GM12878 (cell line): ENCODE measurements at regions not wholly inside any gene's neighbourhood (a gene's known extent, or its start where the extent isn't known, plus 50 kb on each side); places are given as distances from the start of the nearest gene placed in this dataset.

Source experiments
- ATAC-seq: fragments of 200-7000 bp; cut with Tn5 transposase; 3 replicates; pipeline ENCODE4 v1.9.1; 2020; ENCODE audit warnings: mild to moderate bottlenecking, moderate library complexity
- BruUV-seq: library from RNA; stranded (reverse); fragments of 400-500 nt; replicated peaks from 2 replicates; lab custom pipeline; 2021; lab: Mats Ljungman, UMichigan
- CTCF ChIA-PET: fragments of 300-600 bp; sonication (Branson Sonifier 250); formaldehyde crosslinking; extraction: SDS; loops from one replicate; lab custom pipeline; 2021; ENCODE audit warnings: inconsistent platforms; lab: Yijun Ruan, JAX
- POLR2A ChIA-PET: fragments of 350-600 bp; formaldehyde crosslinking; extraction: SDS; loops from one replicate; lab custom pipeline; 2021; ENCODE audit warnings: inconsistent platforms; lab: Charles Lee
- RAD21 ChIA-PET: fragments of 300-600 bp; sonication (Branson Sonifier 250); formaldehyde crosslinking; loops from one replicate; lab custom pipeline; 2023; ENCODE audit warnings: antibody characterized with exemption; ENCODE audit not compliant: unreplicated experiment; lab: Charles Lee
- SMC1A ChIA-PET: fragments of 300-600 bp; sonication (Branson Sonifier 250); formaldehyde crosslinking; loops from one replicate; lab custom pipeline; 2023; ENCODE audit not compliant: unreplicated experiment, uncharacterized antibody; lab: Charles Lee
- DNase-seq: peaks from one replicate; pipeline ENCODE4 v3.0.0-alpha.2; 2011; ENCODE audit warnings: low read depth, low spot score
- FAIRE-seq: peaks from 3 replicates; lab custom pipeline; 2011; peaks lifted over from hg19 to GRCh38; lab: Jason Lieb, UNC
- H2AFZ ChIP-seq: 2 replicates; pipeline ENCODE4 v1.6.0; 2011; ENCODE audit warnings: low read depth, low read length, control low read depth; ENCODE audit not compliant: control insufficient read depth
- H3K27ac ChIP-seq: 2 replicates; pipeline ENCODE4 v1.5.1; 2011; ENCODE audit warnings: control low read depth; ENCODE audit not compliant: control insufficient read depth, insufficient read depth
- H3K27me3 ChIP-seq, 2 experiments: replicated peaks in 1 of 2; 2 replicates each; pipeline versions ENCODE4 v1.6.0 to v1.6.1; 2011; ENCODE audit warnings: low read length in 1 of 2; ENCODE audit not compliant: control insufficient read depth in 2 of 2, insufficient read depth in 2 of 2
- H3K36me3 ChIP-seq, 2 experiments: 2 replicates each; pipeline ENCODE4 v1.5.1; 2011; ENCODE audit warnings: low read length in 1 of 2; ENCODE audit not compliant: control insufficient read depth in 2 of 2, insufficient read depth in 2 of 2
- H3K4me1 ChIP-seq: 2 replicates; pipeline ENCODE4 v1.6.1; 2011; ENCODE audit warnings: mild to moderate bottlenecking, low read length, moderate library complexity, mixed read lengths; ENCODE audit not compliant: control insufficient read depth, insufficient read depth
- H3K4me2 ChIP-seq: 2 replicates; pipeline ENCODE4 v1.6.0; 2011; ENCODE audit warnings: control low read depth; ENCODE audit not compliant: control insufficient read depth, insufficient read depth
- H3K4me3 ChIP-seq: fragments of 200-600 bp; sonication (generic); 2 replicates; pipeline ENCODE4 v1.5.1; 2016
- H3K79me2 ChIP-seq: 2 replicates; pipeline ENCODE4 v1.6.0; 2011; ENCODE audit warnings: low read length; ENCODE audit not compliant: control insufficient read depth, insufficient read depth
- H3K9ac ChIP-seq: 2 replicates; pipeline ENCODE4 v1.8.0; 2011; ENCODE audit warnings: low read length, control low read depth, mixed read lengths; ENCODE audit not compliant: control insufficient read depth, insufficient read depth
- H3K9me3 ChIP-seq: replicated peaks from 3 replicates; pipeline ENCODE4 v1.5.1; 2011; ENCODE audit warnings: mild to moderate bottlenecking, low read length; ENCODE audit not compliant: control insufficient read depth, insufficient read depth
- H4K20me1 ChIP-seq: 2 replicates; pipeline ENCODE4 v1.6.0; 2011; ENCODE audit not compliant: control insufficient read depth, insufficient read depth
- ASH2L ChIP-seq: fragments of 300-600, 200-600 bp; sonication (generic); IDR thresholded peaks from 2 replicates; pipeline ENCODE4 v1.6.1; 2017; ENCODE audit warnings: low read depth, mild to moderate bottlenecking, borderline replicate concordance
- HSF1 ChIP-seq: fragments of 150-350 bp; IDR thresholded peaks from 2 replicates; pipeline ENCODE4 v1.6.1; 2014; ENCODE audit warnings: mild to moderate bottlenecking, low read depth, low read length
- MLLT1 ChIP-seq: fragments of 450-650 bp; IDR thresholded peaks from 2 replicates; pipeline ENCODE4 v1.6.1; 2016; ENCODE audit warnings: mild to moderate bottlenecking
- NR2F1 ChIP-seq: fragments of 450-650 bp; conservative IDR thresholded peaks from 2 replicates; pipeline ENCODE4 v1.6.1; 2017; ENCODE audit warnings: mild to moderate bottlenecking
- PAX5 ChIP-seq: IDR thresholded peaks from 2 replicates; pipeline ENCODE4 v1.6.1; 2011; ENCODE audit warnings: low read depth, low read length, borderline replicate concordance
- PML ChIP-seq: IDR thresholded peaks from 2 replicates; pipeline ENCODE4 v1.6.1; 2012; ENCODE audit warnings: low read length, inconsistent platforms
- RBBP5 ChIP-seq: fragments of 200-600 bp; sonication (generic); conservative IDR thresholded peaks from 2 replicates; pipeline ENCODE4 v1.6.1; 2016
- RUNX3 ChIP-seq: IDR thresholded peaks from 2 replicates; pipeline ENCODE4 v1.6.1; 2012; ENCODE audit warnings: low read length, inconsistent platforms
- SPI1 ChIP-seq: IDR thresholded peaks from 2 replicates; pipeline ENCODE4 v1.6.1; 2011; ENCODE audit warnings: low read depth, mild to moderate bottlenecking, low read length, moderate library complexity, borderline replicate concordance; ENCODE audit not compliant: insufficient read depth
- WRNIP1 ChIP-seq: IDR thresholded peaks from 2 replicates; pipeline ENCODE4 v1.6.1; 2011; ENCODE audit warnings: low read depth, low read length, improper control_type of control experiment, borderline replicate concordance
- WGBS: methylation state at CpG from one replicate; pipeline ENCODE4 v1.1.6; 2016; ENCODE audit warnings: low lambda C conversion rate; ENCODE audit not compliant: insufficient replicate concordance, insufficient coverage; ENCODE audit errors: missing lambda C conversion rate; 5-methylcytosine and 5-hydroxymethylcytosine counted together
- in situ Hi-C: fragments of 300-500 bp; cut with MboI; formaldehyde crosslinking; loops from 9 replicates; pipeline ENCODE4 v1.14.3; 2018; ENCODE audit warnings: mixed read lengths
- intact Hi-C: fragments of 100-400 bp; cut with micrococcal nuclease; formaldehyde crosslinking; loops from one replicate; pipeline ENCODE4 v1.14.2; 2022; ENCODE audit not compliant: unreplicated experiment

GRCh38 chr16:76035689-76036088, 241.5 kb upstream of the CNTNAP4 start:
- ChIA-PET CTCF (no interaction called here), RAD21 (no interaction called here)
- Histone ChIP-seq H3K27ac (no peak overlapping the region), H3K9ac (no peak overlapping the region), H3K79me2 (no peaks in the 10 kb centered on the region), H3K27me3 (no peaks in the 10 kb centered on the region)
- TF ChIP-seq RBBP5 (no peak), ASH2L (no peak), RUNX3 (no peak), PAX5 (no peak), MLLT1 (no peak), PML (no peak), WRNIP1 (no peak), HSF1 (no peak), SPI1 (no peak), NR2F1 (no peak)
- TF ChIP-seq, all 136 proteins: peak for 0
- no peak overlapping the region for H2AFZ ChIP-seq
- in situ Hi-C loops: no loop called here
- H3K4me1 ChIP-seq: no peaks in the 10 kb centered on the region
- no peaks in the 10 kb centered on the region for H4K20me1 ChIP-seq
- WGBS: 0% methylated on average over 2 of the region's 2 CpGs
- H3K36me3 ChIP-seq: no peaks in the 10 kb centered on the region
- no peak for FAIRE-seq
- intact Hi-C loops: no loop called here
- no peaks in the 10 kb centered on the region for H3K9me3 ChIP-seq
- no peak overlapping the region for H3K4me3 ChIP-seq
- SMC1A ChIA-PET: no interaction called here
- POLR2A ChIA-PET: no interaction called here
- H3K4me2 ChIP-seq: no peak overlapping the region
- DNase-seq: no peak
- no TSS peak for BruUV-seq
- no peak for ATAC-seq
